ENCODE measurements at regions not wholly inside any gene's neighbourhood (a gene's known extent, or its start where the extent isn't known, plus 50 kb on each side); places are given as distances from the start of the nearest gene placed in this dataset.

DNA sequence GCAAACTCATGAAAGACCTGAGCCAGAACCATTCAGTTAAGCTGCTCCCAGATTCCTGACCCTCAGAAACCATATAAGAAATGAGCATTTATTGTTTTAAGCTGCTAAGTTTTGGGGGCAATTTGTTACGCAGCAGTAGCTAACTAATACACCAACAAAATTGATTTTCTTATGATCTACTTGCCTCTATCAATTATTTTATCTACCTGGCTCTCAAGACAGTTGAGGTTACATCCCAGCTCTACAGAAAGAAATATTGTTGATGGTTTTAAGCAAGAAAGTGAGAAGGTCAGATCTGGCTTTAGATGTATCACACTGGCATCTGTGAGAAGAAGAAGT, 103.1 kb upstream of the MDM1 start:
- Histone ChIP-seq H3K4me3 (no peak overlapping the region), H3K9me3 (no peaks in the 10 kb centered on the region), H3K27me3 (no peaks in the 10 kb centered on the region), H3K27ac (no peak overlapping the region), H3K36me3 (no peaks in the 10 kb centered on the region), H3K4me1 (no peaks in the 10 kb centered on the region)
- DNase-seq (ENCODE audit: extremely low spot score in 2 of 2): no peak
- intact Hi-C loops (cut with DNase I): no loop called here
- TF ChIP-seq POLR2A (IDR thresholded peaks at IDR 0.05) (no peak), POLR2AphosphoS5 (IDR thresholded peaks at IDR 0.05; ENCODE audit: insufficient read depth in 1 of 2, low read depth in 1 of 2) (no peak)
- TF ChIP-seq, protein P1, sequence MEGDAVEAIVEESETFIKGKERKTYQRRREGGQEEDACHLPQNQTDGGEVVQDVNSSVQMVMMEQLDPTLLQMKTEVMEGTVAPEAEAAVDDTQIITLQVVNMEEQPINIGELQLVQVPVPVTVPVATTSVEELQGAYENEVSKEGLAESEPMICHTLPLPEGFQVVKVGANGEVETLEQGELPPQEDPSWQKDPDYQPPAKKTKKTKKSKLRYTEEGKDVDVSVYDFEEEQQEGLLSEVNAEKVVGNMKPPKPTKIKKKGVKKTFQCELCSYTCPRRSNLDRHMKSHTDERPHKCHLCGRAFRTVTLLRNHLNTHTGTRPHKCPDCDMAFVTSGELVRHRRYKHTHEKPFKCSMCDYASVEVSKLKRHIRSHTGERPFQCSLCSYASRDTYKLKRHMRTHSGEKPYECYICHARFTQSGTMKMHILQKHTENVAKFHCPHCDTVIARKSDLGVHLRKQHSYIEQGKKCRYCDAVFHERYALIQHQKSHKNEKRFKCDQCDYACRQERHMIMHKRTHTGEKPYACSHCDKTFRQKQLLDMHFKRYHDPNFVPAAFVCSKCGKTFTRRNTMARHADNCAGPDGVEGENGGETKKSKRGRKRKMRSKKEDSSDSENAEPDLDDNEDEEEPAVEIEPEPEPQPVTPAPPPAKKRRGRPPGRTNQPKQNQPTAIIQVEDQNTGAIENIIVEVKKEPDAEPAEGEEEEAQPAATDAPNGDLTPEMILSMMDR (IDR thresholded peaks at IDR 0.05): no peak

DNA sequence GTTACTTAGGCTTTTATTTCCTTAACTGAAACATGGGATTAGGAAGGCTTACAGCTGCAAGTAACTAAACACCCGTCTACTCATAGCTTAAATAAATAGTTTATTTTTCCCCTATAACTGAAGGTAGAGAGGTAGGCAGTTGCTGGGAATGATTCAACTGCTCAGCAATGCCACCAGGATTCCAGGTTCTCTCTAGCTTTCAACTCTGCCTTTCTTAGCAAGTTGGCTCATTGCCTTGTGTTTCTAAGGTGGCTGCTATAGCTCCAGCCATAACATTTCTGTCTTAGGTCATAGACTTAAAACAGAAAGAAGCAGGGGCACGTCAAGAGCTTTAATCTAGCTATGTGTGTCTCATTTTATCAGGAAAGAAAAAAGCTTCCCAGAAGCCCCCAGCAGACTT, 103.7 kb upstream of the MDM1 start:
- intact Hi-C loops (cut with DNase I): no loop called here

DNA sequence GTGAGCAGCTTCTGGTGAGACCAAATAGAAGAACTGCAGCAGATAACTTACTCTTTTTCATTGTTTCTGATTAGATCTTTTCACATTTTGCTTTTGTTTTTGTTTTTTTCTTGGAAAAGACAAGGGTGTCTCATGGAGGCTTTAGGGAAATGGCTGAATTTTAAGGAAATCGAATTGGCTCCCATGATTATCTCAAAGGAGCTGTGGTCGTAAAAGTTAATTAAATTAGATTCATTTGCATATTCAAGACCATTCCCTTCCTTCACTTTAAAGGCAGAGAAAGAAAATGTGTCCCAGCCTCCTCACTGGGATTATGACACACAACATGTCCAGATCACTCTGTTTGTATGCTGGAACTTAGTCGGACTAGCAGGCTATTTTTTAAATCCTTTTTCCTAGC, 106.4 kb upstream of the MDM1 start:
- TF ChIP-seq POLR2A (IDR thresholded peaks at IDR 0.05): no peak
- Histone ChIP-seq H3K27me3 (no peaks in the 10 kb centered on the region), H3K36me3 (no peaks in the 10 kb centered on the region), H3K27ac (no peak overlapping the region), H3K9me3 (no peaks in the 10 kb centered on the region), H3K4me1 (no peaks in the 10 kb centered on the region), H3K4me3 (no peak overlapping the region)
- DNase-seq (ENCODE audit: extremely low spot score in 2 of 2): no peak
- intact Hi-C loops (cut with DNase I): no loop called here

More for the DNA sequence above, 103.7 kb upstream of the MDM1 start:
- H3K27me3 ChIP-seq: no peaks in the 10 kb centered on the region
- no peaks in the 10 kb centered on the region for H3K36me3 ChIP-seq
- TF ChIP-seq POLR2A (IDR thresholded peaks at IDR 0.05): no peak
- TF ChIP-seq, protein P1 (IDR thresholded peaks at IDR 0.05): no peak
- no peak for TF ChIP-seq POLR2AphosphoS5 (IDR thresholded peaks at IDR 0.05; ENCODE audit: insufficient read depth in 1 of 2, low read depth in 1 of 2)
- H3K27ac ChIP-seq: no peak overlapping the region
- H3K4me3 ChIP-seq: no peak overlapping the region
- no peaks in the 10 kb centered on the region for H3K4me1 ChIP-seq
- no peaks in the 10 kb centered on the region for H3K9me3 ChIP-seq
- DNase-seq (ENCODE audit: extremely low spot score in 2 of 2): no peak

DNA sequence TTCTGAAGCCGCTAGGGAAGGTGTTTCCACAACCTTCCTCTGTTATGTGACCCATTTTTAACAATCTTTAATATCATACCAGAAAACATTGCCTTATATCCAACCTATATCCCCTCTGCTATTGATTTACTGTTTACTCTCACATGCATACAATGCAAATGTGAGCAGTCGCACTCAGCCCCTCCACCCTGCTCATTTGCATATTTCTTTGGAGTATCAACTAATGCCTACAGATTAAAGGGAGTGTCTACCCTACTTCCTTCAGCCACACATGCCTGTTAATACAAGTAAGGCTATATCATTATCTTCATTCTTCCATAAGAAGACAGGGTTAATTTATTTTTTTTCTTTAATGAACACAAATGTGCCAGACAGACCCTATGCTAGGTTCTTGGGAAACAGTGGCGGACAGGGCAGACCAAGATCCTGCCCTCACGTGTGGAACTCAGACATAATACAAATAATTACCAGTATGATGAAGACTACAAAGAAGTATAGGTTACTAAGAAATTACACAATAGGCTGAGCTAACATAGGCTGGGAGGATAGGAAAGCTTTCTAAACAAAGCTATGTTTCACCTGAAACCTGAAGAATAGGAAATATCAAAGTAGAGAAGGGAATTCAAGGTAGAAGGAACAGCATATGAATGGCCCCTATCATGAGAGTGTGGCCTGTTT, 107.3 kb upstream of the MDM1 start:
- TF ChIP-seq, protein P1 (IDR thresholded peaks at IDR 0.05): no peak
- TF ChIP-seq POLR2AphosphoS5 (IDR thresholded peaks at IDR 0.05; ENCODE audit: insufficient read depth in 1 of 2, low read depth in 1 of 2): no peak
- TF ChIP-seq POLR2A (IDR thresholded peaks at IDR 0.05): no peak
- no peaks in the 10 kb centered on the region for H3K27me3 ChIP-seq
- no peak overlapping the region for H3K27ac ChIP-seq
- no peaks in the 10 kb centered on the region for H3K4me1 ChIP-seq
- no peaks in the 10 kb centered on the region for H3K9me3 ChIP-seq
- DNase-seq (ENCODE audit: extremely low spot score in 2 of 2): no peak
- H3K4me3 ChIP-seq: no peak overlapping the region
- no peaks in the 10 kb centered on the region for H3K36me3 ChIP-seq
- intact Hi-C loops (cut with DNase I): no loop called here

DNA sequence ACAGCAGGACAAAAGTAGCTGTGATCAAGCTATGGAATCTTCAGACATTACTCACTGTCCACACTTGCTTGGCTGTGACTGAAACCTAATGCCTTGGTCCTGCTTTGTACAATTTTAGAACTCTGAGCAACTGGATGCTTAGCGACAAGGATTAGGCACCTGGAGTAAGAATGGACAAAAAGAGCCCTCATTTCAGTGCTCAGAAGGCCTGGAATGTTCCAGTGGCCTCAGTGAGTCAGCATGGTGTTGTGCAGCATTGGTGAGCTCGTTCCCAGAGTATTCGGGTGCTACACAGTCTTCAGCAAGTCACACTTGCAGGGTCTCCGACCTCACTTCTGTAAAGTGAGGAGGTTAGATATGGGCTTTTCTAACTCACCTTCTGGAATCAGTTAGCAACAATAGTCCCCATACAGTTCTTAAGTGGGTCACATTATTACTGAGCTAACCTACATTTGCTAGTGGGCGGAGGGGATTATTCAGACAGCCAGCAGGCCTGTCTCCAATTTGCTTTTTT, 108.0 kb upstream of the MDM1 start:
- no peaks in the 10 kb centered on the region for H3K9me3 ChIP-seq
- intact Hi-C loops (cut with DNase I): no loop called here
- no peak overlapping the region for H3K27ac ChIP-seq
- no peaks in the 10 kb centered on the region for H3K27me3 ChIP-seq
- H3K36me3 ChIP-seq: no peaks in the 10 kb centered on the region
- DNase-seq (ENCODE audit: extremely low spot score in 2 of 2): no peak
- no peak overlapping the region for H3K4me3 ChIP-seq
- H3K4me1 ChIP-seq: no peaks in the 10 kb centered on the region
- TF ChIP-seq POLR2AphosphoS5 (IDR thresholded peaks at IDR 0.05; ENCODE audit: insufficient read depth in 1 of 2, low read depth in 1 of 2) (no peak), POLR2A (IDR thresholded peaks at IDR 0.05) (no peak)
- TF ChIP-seq, protein P1 (IDR thresholded peaks at IDR 0.05): no peak
